Spleen (tissue), 7 donors: ENCODE measurements at regions not wholly inside any gene's neighbourhood (a gene's known extent, or its start where the extent isn't known, plus 50 kb on each side); places are given as distances from the start of the nearest gene placed in this dataset.
"Not testable (repeated sequence)": the region's sequence is repeated elsewhere in the genome, so short reads cannot be mapped to it uniquely, and the experiment has no call there.

ENCODE experiments used
- POLR2A ChIP-seq, 3 donors: fragments of 450-650 bp; IDR thresholded peaks; one replicate each; pipeline ENCODE4 v1.5.1; 2017; ENCODE audit warnings: antibody characterized with exemption in 3 of 3, mild to moderate bottlenecking in 1 of 3
- POLR2AphosphoS5 ChIP-seq, 3 donors: sonication (generic); formaldehyde crosslinking; IDR thresholded peaks; one replicate each; pipeline ENCODE4 v1.5.1; 2017; ENCODE audit warnings: antibody characterized with exemption in 3 of 3
- TF ChIP-seq, protein P1 (sequence below), 11 experiments: fragments of 200-600 bp in 7 of 11; fragments of 450-650 bp in 4 of 11; sonication (generic) in 4 of 11; IDR thresholded peaks in 8 of 11; conservative IDR thresholded peaks in 3 of 11; 1 replicate in 7 of 11; 2 replicates in 4 of 11; pipeline versions ENCODE4 v1.4.0 to v1.8.0; 2016 to 2021; ENCODE audit warnings: antibody characterized with exemption in 11 of 11, inconsistent platforms in 4 of 11, mild to moderate bottlenecking in 1 of 11
- donor health status: DM: no; HTN: no; CAD: no; lungs with moderate emphysema.
- donor health status: DM: no; HTN: no; CAD: no.
- donor health status: DM: no; HTN: no; CAD: no.

DNA sequence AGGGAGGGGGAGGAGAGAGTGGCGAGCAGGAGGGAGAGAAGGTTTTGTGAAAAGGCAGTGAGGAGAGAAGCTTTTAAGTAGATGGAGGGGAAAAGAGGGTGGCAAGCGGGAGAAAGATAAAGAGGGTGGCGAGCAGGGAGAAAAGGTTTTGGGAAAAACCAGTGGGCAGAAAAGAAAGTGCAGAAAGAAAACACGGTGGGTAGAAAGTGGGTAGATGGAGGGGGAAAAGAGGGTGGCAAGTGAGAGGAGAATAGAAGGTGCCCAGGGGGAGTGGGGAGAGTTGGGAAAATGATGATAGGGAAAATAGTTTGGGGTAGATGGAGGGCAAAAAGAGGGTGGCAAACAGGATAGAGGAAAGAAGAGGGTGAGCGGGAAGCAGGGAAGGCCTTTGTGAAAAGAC lies 69.1 kb upstream of the THOC3 start:
- TF ChIP-seq, protein P1, sequence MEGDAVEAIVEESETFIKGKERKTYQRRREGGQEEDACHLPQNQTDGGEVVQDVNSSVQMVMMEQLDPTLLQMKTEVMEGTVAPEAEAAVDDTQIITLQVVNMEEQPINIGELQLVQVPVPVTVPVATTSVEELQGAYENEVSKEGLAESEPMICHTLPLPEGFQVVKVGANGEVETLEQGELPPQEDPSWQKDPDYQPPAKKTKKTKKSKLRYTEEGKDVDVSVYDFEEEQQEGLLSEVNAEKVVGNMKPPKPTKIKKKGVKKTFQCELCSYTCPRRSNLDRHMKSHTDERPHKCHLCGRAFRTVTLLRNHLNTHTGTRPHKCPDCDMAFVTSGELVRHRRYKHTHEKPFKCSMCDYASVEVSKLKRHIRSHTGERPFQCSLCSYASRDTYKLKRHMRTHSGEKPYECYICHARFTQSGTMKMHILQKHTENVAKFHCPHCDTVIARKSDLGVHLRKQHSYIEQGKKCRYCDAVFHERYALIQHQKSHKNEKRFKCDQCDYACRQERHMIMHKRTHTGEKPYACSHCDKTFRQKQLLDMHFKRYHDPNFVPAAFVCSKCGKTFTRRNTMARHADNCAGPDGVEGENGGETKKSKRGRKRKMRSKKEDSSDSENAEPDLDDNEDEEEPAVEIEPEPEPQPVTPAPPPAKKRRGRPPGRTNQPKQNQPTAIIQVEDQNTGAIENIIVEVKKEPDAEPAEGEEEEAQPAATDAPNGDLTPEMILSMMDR (IDR thresholded peaks at IDR 0.05 in 8 of 11, conservative IDR thresholded peaks at IDR 0.05 in 3 of 11) = not testable (repeated sequence)
- TF ChIP-seq POLR2AphosphoS5, POLR2A (IDR thresholded peaks at IDR 0.05): not testable (repeated sequence)
